SK-N-SH (cell line): ENCODE measurements at regions not wholly inside any gene's neighbourhood (a gene's known extent, or its start where the extent isn't known, plus 50 kb on each side); places are given as distances from the start of the nearest gene placed in this dataset.
"Not testable (repeated sequence)": the region's sequence is repeated elsewhere in the genome, so short reads cannot be mapped to it uniquely, and the experiment has no call there.

Experiments
- CTCF ChIA-PET: fragments of 300-600, 350-600 bp; formaldehyde crosslinking; extraction: SDS; loops from one replicate; lab custom pipeline; 2021; lab: Yijun Ruan, JAX
- POLR2A ChIA-PET: fragments of 350-600 bp; sonication (Branson Sonifier 250); formaldehyde crosslinking; extraction: SDS; loops from one replicate; lab custom pipeline; 2020; ENCODE audit warnings: antibody characterized with exemption, inconsistent platforms; lab: Yijun Ruan, JAX
- DNase-seq: peaks from one replicate; pipeline ENCODE4 v3.0.0; 2012
- H2AFZ ChIP-seq: fragments of 200-600 bp; sonication (generic); 2 replicates; pipeline ENCODE4 v1.8.1; 2016; ENCODE audit warnings: antibody characterized with exemption, mild to moderate bottlenecking, low read depth
- H3F3A ChIP-seq: fragments of 200-600 bp; sonication (generic); replicated peaks from 2 replicates; pipeline ENCODE3; 2016; ENCODE audit warnings: antibody characterized with exemption, mild to moderate bottlenecking; ENCODE audit not compliant: insufficient read depth
- H3K27ac ChIP-seq, 2 experiments: fragments of 200-500 bp in 1 of 2; fragments of 200-600 bp in 1 of 2; sonication (Bioruptor generic) in 1 of 2; sonication (generic), shearing (Covaris generic) in 1 of 2; 2 replicates each; pipeline versions ENCODE4 v1.5.1 to v1.6.1; 2014 to 2016; ENCODE audit warnings: low read depth in 2 of 2, inconsistent platforms in 1 of 2, low read length in 1 of 2, mild to moderate bottlenecking in 1 of 2, mixed read lengths in 1 of 2
- H3K27me3 ChIP-seq: fragments of 200-600 bp; sonication (generic), shearing (Covaris generic); 2 replicates; pipeline ENCODE4 v1.6.1; 2016; ENCODE audit warnings: mixed run types; ENCODE audit not compliant: insufficient read depth
- H3K36me3 ChIP-seq, 2 experiments: fragments of 200-500 bp in 1 of 2; fragments of 200-600 bp in 1 of 2; sonication (Bioruptor generic) in 1 of 2; sonication (generic) in 1 of 2; replicated peaks in 1 of 2; 2 replicates each; pipeline versions ENCODE3 to v1.5.1; 2014 to 2016; ENCODE audit warnings: low read length in 1 of 2, mild to moderate bottlenecking in 1 of 2; ENCODE audit not compliant: insufficient read depth in 2 of 2, control insufficient read depth in 1 of 2
- H3K4me1 ChIP-seq, 2 experiments: fragments of 200-500 bp in 1 of 2; fragments of 200-600 bp in 1 of 2; sonication (Bioruptor generic) in 1 of 2; sonication (generic), shearing (Covaris generic) in 1 of 2; 2 replicates each; pipeline versions ENCODE4 v1.5.1 to v1.6.1; 2014 to 2016; ENCODE audit warnings: low read depth in 1 of 2, low read length in 1 of 2, mixed run types in 1 of 2; ENCODE audit not compliant: insufficient read depth in 2 of 2, control insufficient read depth in 1 of 2
- H3K4me2 ChIP-seq: fragments of 200-600 bp; sonication (generic), shearing (Covaris generic); 2 replicates; pipeline ENCODE4 v1.6.1; 2017; ENCODE audit warnings: mixed run types
- H3K4me3 ChIP-seq, 2 experiments: fragments of 200-500 bp in 1 of 2; fragments of 200-600 bp in 1 of 2; sonication (Bioruptor generic) in 1 of 2; sonication (generic), shearing (Covaris generic) in 1 of 2; 2 replicates each; pipeline versions ENCODE4 v1.5.1 to v1.8.1; 2014 to 2016; ENCODE audit warnings: low read depth in 2 of 2, inconsistent platforms in 1 of 2, low read length in 1 of 2, mild to moderate bottlenecking in 1 of 2, mixed read lengths in 1 of 2, moderate library complexity in 1 of 2
- H3K79me2 ChIP-seq: fragments of 200-600 bp; sonication (generic); 2 replicates; pipeline ENCODE4 v1.8.1; 2017; ENCODE audit warnings: mild to moderate bottlenecking; ENCODE audit not compliant: insufficient read depth
- H3K9ac ChIP-seq: fragments of 200-600 bp; sonication (generic); 2 replicates; pipeline ENCODE4 v1.6.1; 2017; ENCODE audit warnings: mixed run types
- H3K9me2 ChIP-seq: fragments of 200-600 bp; sonication (generic); 2 replicates; pipeline ENCODE4 v1.6.1; 2017; ENCODE audit warnings: mixed run types
- H3K9me3 ChIP-seq: fragments of 200-600 bp; sonication (generic); 2 replicates; pipeline ENCODE4 v1.6.1; 2017; ENCODE audit warnings: mixed run types, mild to moderate bottlenecking, moderate library complexity
- H4K20me1 ChIP-seq: fragments of 200-600 bp; sonication (generic); 2 replicates; pipeline ENCODE4 v1.6.1; 2017; ENCODE audit warnings: mild to moderate bottlenecking, mixed run types; ENCODE audit not compliant: insufficient read depth
- CTCF ChIP-seq: fragments of 200-600 bp; sonication (generic); IDR thresholded peaks from 2 replicates; pipeline ENCODE4 v1.6.1; 2017; ENCODE audit warnings: antibody characterized with exemption, mild to moderate bottlenecking, moderate library complexity
- ELF1 ChIP-seq: IDR thresholded peaks from 2 replicates; pipeline ENCODE4 v1.4.0; 2012
- FOSL2 ChIP-seq: IDR thresholded peaks from 2 replicates; pipeline ENCODE4 v1.4.0; 2012; ENCODE audit warnings: low read depth, mild to moderate bottlenecking, moderate library complexity, borderline replicate concordance
- FOXJ3 ChIP-seq: sonication (generic); formaldehyde crosslinking; IDR thresholded peaks from 2 replicates; pipeline ENCODE4 v1.5.1; 2020; ENCODE audit warnings: mild to moderate bottlenecking, missing genetic modification reagents
- GABPA ChIP-seq: IDR thresholded peaks from 2 replicates; pipeline ENCODE4 v1.4.0; 2012; ENCODE audit warnings: low read depth, mild to moderate bottlenecking
- MAX ChIP-seq: IDR thresholded peaks from 2 replicates; pipeline ENCODE4 v1.4.0; 2012; ENCODE audit warnings: low read depth
- MXI1 ChIP-seq: IDR thresholded peaks from 2 replicates; pipeline ENCODE4 v1.6.1; 2012; ENCODE audit warnings: mild to moderate bottlenecking, low read depth, low read length, improper control_type of control experiment
- NFIC ChIP-seq: IDR thresholded peaks from 2 replicates; pipeline ENCODE4 v1.4.0; 2012; ENCODE audit warnings: borderline replicate concordance
- RAD21 ChIP-seq: IDR thresholded peaks from 2 replicates; pipeline ENCODE4 v1.6.1; 2012; ENCODE audit warnings: mild to moderate bottlenecking, low read length
- RFX5 ChIP-seq: IDR thresholded peaks from 2 replicates; pipeline ENCODE4 v1.6.1; 2012; ENCODE audit warnings: mild to moderate bottlenecking, improper control_type of control experiment, low read length
- RXRA ChIP-seq: IDR thresholded peaks from 2 replicates; pipeline ENCODE4 v1.4.0; 2012; ENCODE audit warnings: low read depth, mild to moderate bottlenecking, borderline replicate concordance
- SIN3A ChIP-seq: IDR thresholded peaks from 2 replicates; pipeline ENCODE4 v1.6.1; 2012; ENCODE audit warnings: low read depth, mild to moderate bottlenecking, low read length, moderate library complexity, borderline replicate concordance
- USF2 ChIP-seq: fragments of 150-350 bp; IDR thresholded peaks from 2 replicates; pipeline ENCODE4 v1.6.1; 2017; ENCODE audit warnings: antibody characterized with exemption, low read length, low read depth, borderline replicate concordance
- WGBS: methylation state at CpG from one replicate; pipeline ENCODE4 v1.1.6; 2017; ENCODE audit warnings: low lambda C conversion rate; 5-methylcytosine and 5-hydroxymethylcytosine counted together
- TF ChIP-seq, protein P1 (sequence below): IDR thresholded peaks from 2 replicates; pipeline ENCODE4 v1.4.0; 2012; ENCODE audit warnings: low read depth, borderline replicate concordance

- TF ChIP-seq MAX (no peak), RXRA (no peak), NFIC (no peak), ELF1 (no peak), RFX5 (no peak), RAD21 (no peak), USF2 (no peak), CTCF (no peak), GABPA (no peak), MXI1 (no peak), SIN3A (no peak), FOSL2 (no peak), FOXJ3 (CRISPR knock-in tag) (no peak)
- TF ChIP-seq, protein P1, sequence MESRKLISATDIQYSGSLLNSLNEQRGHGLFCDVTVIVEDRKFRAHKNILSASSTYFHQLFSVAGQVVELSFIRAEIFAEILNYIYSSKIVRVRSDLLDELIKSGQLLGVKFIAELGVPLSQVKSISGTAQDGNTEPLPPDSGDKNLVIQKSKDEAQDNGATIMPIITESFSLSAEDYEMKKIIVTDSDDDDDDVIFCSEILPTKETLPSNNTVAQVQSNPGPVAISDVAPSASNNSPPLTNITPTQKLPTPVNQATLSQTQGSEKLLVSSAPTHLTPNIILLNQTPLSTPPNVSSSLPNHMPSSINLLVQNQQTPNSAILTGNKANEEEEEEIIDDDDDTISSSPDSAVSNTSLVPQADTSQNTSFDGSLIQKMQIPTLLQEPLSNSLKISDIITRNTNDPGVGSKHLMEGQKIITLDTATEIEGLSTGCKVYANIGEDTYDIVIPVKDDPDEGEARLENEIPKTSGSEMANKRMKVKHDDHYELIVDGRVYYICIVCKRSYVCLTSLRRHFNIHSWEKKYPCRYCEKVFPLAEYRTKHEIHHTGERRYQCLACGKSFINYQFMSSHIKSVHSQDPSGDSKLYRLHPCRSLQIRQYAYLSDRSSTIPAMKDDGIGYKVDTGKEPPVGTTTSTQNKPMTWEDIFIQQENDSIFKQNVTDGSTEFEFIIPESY, result no peak
- Histone ChIP-seq H4K20me1 (no peaks in the 10 kb centered on the region), H3K9me2 (no peaks in the 10 kb centered on the region), H3K4me2 (no peak overlapping the region), H3K4me3 (no peak overlapping the region), H3K36me3 (no peaks in the 10 kb centered on the region), H3K27me3 (no peaks in the 10 kb centered on the region), H3K27ac (no peak overlapping the region), H3K9me3 (no peaks in the 10 kb centered on the region), H3K9ac (no peak overlapping the region), H3K79me2 (no peaks in the 10 kb centered on the region), H3K4me1 (no peaks in the 10 kb centered on the region), H2AFZ (no peak overlapping the region), H3F3A (no peaks in the 10 kb centered on the region)
- WGBS, result 83% methylated on average over 2 of the region's 9 CpGs
- POLR2A ChIA-PET, result no interaction called here
- CTCF ChIA-PET, result interaction anchor here (1.7 kb wide), 1 partner anchor 142 kb away, joined by 4 read pairs; no protein-coding TSS in a partner anchor
- no peak for DNase-seq
These were observed 107.9 kb downstream of the CCDC74A start for GRCh38 chr2:131635611-131636010.

- CTCF ChIA-PET, result interaction anchor here (1.4 to 1.7 kb wide), 2 partner anchors 144 to 223 kb away, joined by 3 to 4 read pairs; no protein-coding TSS in a partner anchor
- not testable (repeated sequence) for H3K4me3 ChIP-seq
These were observed 109.1 kb downstream of the CCDC74A start for GRCh38 chr2:131636704-131637308.

DNA sequence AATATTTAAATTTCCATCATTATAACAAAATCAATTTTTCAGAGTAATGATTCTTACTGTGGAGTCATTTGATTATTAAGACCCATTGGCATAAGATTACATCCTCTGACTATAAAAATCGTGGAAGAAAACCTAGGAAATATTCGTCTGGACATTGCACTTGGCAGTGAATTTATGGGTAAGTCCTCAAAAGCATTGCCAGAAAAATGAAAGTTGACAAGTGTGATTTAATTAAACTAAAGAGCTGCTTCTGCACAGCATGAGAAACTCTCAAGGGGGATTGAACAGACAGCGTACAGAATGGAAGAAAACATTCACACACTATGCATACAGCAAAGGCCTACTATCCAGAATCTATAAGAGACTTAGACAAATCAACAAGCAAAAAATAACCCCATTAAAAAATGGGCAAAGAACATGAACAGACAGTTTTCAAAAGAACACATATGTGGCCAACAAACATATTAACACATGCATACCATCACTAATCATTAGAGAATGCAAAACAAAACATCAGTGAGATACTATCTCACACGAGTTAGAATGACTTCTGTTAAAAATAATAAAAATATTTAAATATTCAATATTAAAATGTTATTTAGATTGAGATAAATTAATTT is 111.4 kb downstream of the CCDC74A start:
- H3K79me2 ChIP-seq, H3K9me3 ChIP-seq, H4K20me1 ChIP-seq, POLR2A ChIA-PET, H2AFZ ChIP-seq, CTCF ChIA-PET, H3K9ac ChIP-seq, DNase-seq, H3K36me3 ChIP-seq, H3K27me3 ChIP-seq, H3K4me1 ChIP-seq, H3K27ac ChIP-seq, H3K4me3 ChIP-seq, H3F3A ChIP-seq, H3K4me2 ChIP-seq, H3K9me2 ChIP-seq: not testable (repeated sequence)
- WGBS, result 14% methylated on average over 4 of the region's 4 CpGs

More at GRCh38 chr2:131636704-131637308, 109.1 kb downstream of the CCDC74A start:
- H3K36me3 ChIP-seq, H3K9me3 ChIP-seq, H3K4me2 ChIP-seq, POLR2A ChIA-PET, H3K27ac ChIP-seq, H3K9ac ChIP-seq, H2AFZ ChIP-seq, H3K9me2 ChIP-seq, H3K27me3 ChIP-seq, H3F3A ChIP-seq, DNase-seq, H3K4me1 ChIP-seq, H3K79me2 ChIP-seq, H4K20me1 ChIP-seq: not testable (repeated sequence)
- 50% methylated on average over 6 of the region's 7 CpGs for WGBS
